Keratinocyte (primary cell): ENCODE measurements at regions not wholly inside any gene's neighbourhood (a gene's known extent, or its start where the extent isn't known, plus 50 kb on each side); places are given as distances from the start of the nearest gene placed in this dataset.

Source experiments
- DNase-seq: peaks from one replicate; pipeline ENCODE4 v3.0.0-alpha.2; 2011; ENCODE audit warnings: low read depth, missing footprints, low spot score
- FAIRE-seq: peaks from 2 replicates; lab custom pipeline; 2011; peaks lifted over from hg19 to GRCh38; lab: Jason Lieb, UNC
- H2AFZ ChIP-seq: 2 replicates; pipeline ENCODE4 v1.6.0; 2012; ENCODE audit warnings: low read length, control low read depth, inconsistent platforms; ENCODE audit not compliant: control insufficient read depth
- H3K27ac ChIP-seq: 2 replicates; pipeline ENCODE4 v1.5.1; 2011; ENCODE audit warnings: low read length; ENCODE audit not compliant: control insufficient read depth, insufficient read depth
- H3K27me3 ChIP-seq: 3 replicates; pipeline ENCODE4 v1.6.0; 2011; ENCODE audit warnings: low read length; ENCODE audit not compliant: control insufficient read depth, insufficient read depth; ENCODE audit errors: extremely low read depth
- H3K36me3 ChIP-seq, 2 experiments: 2 replicates in 1 of 2; 3 replicates in 1 of 2; pipeline ENCODE4 v1.5.1; 2011; ENCODE audit warnings: low read length in 2 of 2, mild to moderate bottlenecking in 1 of 2; ENCODE audit not compliant: control insufficient read depth in 2 of 2, insufficient read depth in 2 of 2; ENCODE audit errors: extremely low read depth in 1 of 2
- H3K4me1 ChIP-seq: 3 replicates; pipeline ENCODE4 v1.5.1; 2011; ENCODE audit warnings: low read length; ENCODE audit not compliant: control insufficient read depth, insufficient read depth; ENCODE audit errors: extremely low read depth
- H3K4me2 ChIP-seq: 3 replicates; pipeline ENCODE4 v1.6.0; 2011; ENCODE audit warnings: low read depth, low read length; ENCODE audit not compliant: control insufficient read depth, insufficient read depth; ENCODE audit errors: extremely low read depth
- H3K4me3 ChIP-seq, 3 experiments: fragments of 200-600 bp in 1 of 3; sonication (generic) in 1 of 3; 2 replicates in 2 of 3; 3 replicates in 1 of 3; pipeline ENCODE4 v1.5.1; 2011 to 2016; ENCODE audit warnings: low read length in 3 of 3, mild to moderate bottlenecking in 3 of 3, control low read depth in 2 of 3, inconsistent platforms in 1 of 3, low read depth in 1 of 3, mixed read lengths in 1 of 3, mixed run types in 1 of 3, moderate library complexity in 1 of 3; ENCODE audit not compliant: control insufficient read depth in 2 of 3, insufficient read depth in 2 of 3; ENCODE audit errors: extremely low read depth in 1 of 3
- H3K79me2 ChIP-seq: 2 replicates; pipeline ENCODE4 v1.6.0; 2012; ENCODE audit warnings: low read length; ENCODE audit not compliant: control insufficient read depth, insufficient read depth
- H3K9ac ChIP-seq: 3 replicates; pipeline ENCODE4 v1.6.0; 2011; ENCODE audit warnings: low read length; ENCODE audit not compliant: control insufficient read depth, insufficient read depth; ENCODE audit errors: extremely low read depth
- H3K9me1 ChIP-seq: 3 replicates; pipeline ENCODE4 v1.6.0; 2011; ENCODE audit warnings: low read length; ENCODE audit not compliant: control insufficient read depth, insufficient read depth; ENCODE audit errors: extremely low read depth
- H3K9me3 ChIP-seq: 2 replicates; pipeline ENCODE4 v1.5.1; 2012; ENCODE audit warnings: low read depth, low read length; ENCODE audit not compliant: control insufficient read depth
- H4K20me1 ChIP-seq: 3 replicates; pipeline ENCODE4 v1.6.0; 2011; ENCODE audit warnings: low read length; ENCODE audit not compliant: control insufficient read depth, insufficient read depth; ENCODE audit errors: extremely low read depth
- CTCF ChIP-seq, 3 experiments: IDR thresholded peaks in 1 of 3; conservative IDR thresholded peaks in 1 of 3; optimal IDR thresholded peaks in 1 of 3; 2 replicates in 2 of 3; 3 replicates in 1 of 3; pipeline versions ENCODE3 to v1.5.1; 2011; ENCODE audit warnings: low read length in 3 of 3, mild to moderate bottlenecking in 3 of 3, moderate library complexity in 2 of 3, control low read depth in 1 of 3, inconsistent platforms in 1 of 3; ENCODE audit not compliant: insufficient read depth in 2 of 3; ENCODE audit errors: extremely low read depth in 1 of 3
- EZH2 ChIP-seq: IDR thresholded peaks from one replicate; pipeline ENCODE4 v1.6.1; 2012; ENCODE audit warnings: inconsistent platforms, mild to moderate bottlenecking, low read length, moderate library complexity
- dilution Hi-C: fragments of 300-500 bp; cut with MboI; formaldehyde crosslinking; loops from one replicate; pipeline ENCODE4 v1.7.0; 2020; ENCODE audit warnings: low sequenced_read_pairs; ENCODE audit not compliant: extremely low pct_ligation_motif_present

- Histone ChIP-seq H3K9me3 (no peaks in the 10 kb centered on the region), H3K9me1 (no peaks in the 10 kb centered on the region), H3K79me2 (no peaks in the 10 kb centered on the region), H3K9ac (no peak overlapping the region), H3K4me1 (peaks cover 3% of the 10 kb centered on the region), H4K20me1 (no peaks in the 10 kb centered on the region), H3K27ac (no peak overlapping the region), H3K4me2 (no peak overlapping the region), H3K27me3 (no peaks in the 10 kb centered on the region), H3K4me3 (no peak overlapping the region), H3K36me3 (no peaks in the 10 kb centered on the region), H2AFZ (no peak overlapping the region)
- dilution Hi-C loops, result no loop called here
- DNase-seq (no peak), FAIRE-seq (no peak)
- no peak for TF ChIP-seq CTCF (optimal IDR thresholded peaks at IDR 0.05 in 1 of 3, IDR thresholded peaks at IDR 0.05 in 1 of 3, conservative IDR thresholded peaks at IDR 0.05 in 1 of 3; ENCODE audit: extremely low read depth in 1 of 3, insufficient read depth in 2 of 3, low read length in 3 of 3)
- no peak for TF ChIP-seq EZH2
These were observed 145.4 kb downstream of the LMO4 start for GRCh38 chr1:87474098-87474497.

GRCh38 chr1:87478231-87478630 lies 149.6 kb downstream of the LMO4 start:
- TF ChIP-seq EZH2, result no peak
- peak in 1 of 3 experiments; percentile 40 for TF ChIP-seq CTCF (optimal IDR thresholded peaks at IDR 0.05 in 1 of 3, IDR thresholded peaks at IDR 0.05 in 1 of 3, conservative IDR thresholded peaks at IDR 0.05 in 1 of 3; ENCODE audit: extremely low read depth in 1 of 3, insufficient read depth in 2 of 3, low read length in 3 of 3)
- no peak overlapping the region for H3K4me2 ChIP-seq
- peaks cover 3% of the 10 kb centered on the region for H3K4me1 ChIP-seq
- H3K27me3 ChIP-seq, result no peaks in the 10 kb centered on the region
- H3K4me3 ChIP-seq, result no peak overlapping the region
- H3K36me3 ChIP-seq, result no peaks in the 10 kb centered on the region
- no peak overlapping the region for H3K27ac ChIP-seq
- peak overlapping the region; percentile 19 for H2AFZ ChIP-seq
- FAIRE-seq (no peak), DNase-seq (no peak)
- dilution Hi-C loops, result no loop called here
- no peaks in the 10 kb centered on the region for H4K20me1 ChIP-seq
- H3K79me2 ChIP-seq, result no peaks in the 10 kb centered on the region
- H3K9ac ChIP-seq, result no peak overlapping the region
- no peaks in the 10 kb centered on the region for H3K9me3 ChIP-seq
- H3K9me1 ChIP-seq, result no peaks in the 10 kb centered on the region
